ENCODE measurements at regions not wholly inside any gene's neighbourhood (a gene's known extent, or its start where the extent isn't known, plus 50 kb on each side); places are given as distances from the start of the nearest gene placed in this dataset.
A peak's percentile ranks its signal among the peaks of the same experiment; 100 is the strongest.

- H3K4me3 Mint-ChIP-seq (ENCODE audit: unreplicated experiment), result no peak overlapping the region
- no peaks in the 10 kb centered on the region for H3K27me3 Mint-ChIP-seq (ENCODE audit: low read depth)
- no peaks in the 10 kb centered on the region for H3K36me3 Mint-ChIP-seq (ENCODE audit: low read depth)
- TF ChIP-seq, protein P1, sequence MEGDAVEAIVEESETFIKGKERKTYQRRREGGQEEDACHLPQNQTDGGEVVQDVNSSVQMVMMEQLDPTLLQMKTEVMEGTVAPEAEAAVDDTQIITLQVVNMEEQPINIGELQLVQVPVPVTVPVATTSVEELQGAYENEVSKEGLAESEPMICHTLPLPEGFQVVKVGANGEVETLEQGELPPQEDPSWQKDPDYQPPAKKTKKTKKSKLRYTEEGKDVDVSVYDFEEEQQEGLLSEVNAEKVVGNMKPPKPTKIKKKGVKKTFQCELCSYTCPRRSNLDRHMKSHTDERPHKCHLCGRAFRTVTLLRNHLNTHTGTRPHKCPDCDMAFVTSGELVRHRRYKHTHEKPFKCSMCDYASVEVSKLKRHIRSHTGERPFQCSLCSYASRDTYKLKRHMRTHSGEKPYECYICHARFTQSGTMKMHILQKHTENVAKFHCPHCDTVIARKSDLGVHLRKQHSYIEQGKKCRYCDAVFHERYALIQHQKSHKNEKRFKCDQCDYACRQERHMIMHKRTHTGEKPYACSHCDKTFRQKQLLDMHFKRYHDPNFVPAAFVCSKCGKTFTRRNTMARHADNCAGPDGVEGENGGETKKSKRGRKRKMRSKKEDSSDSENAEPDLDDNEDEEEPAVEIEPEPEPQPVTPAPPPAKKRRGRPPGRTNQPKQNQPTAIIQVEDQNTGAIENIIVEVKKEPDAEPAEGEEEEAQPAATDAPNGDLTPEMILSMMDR (IDR thresholded peaks at IDR 0.05), result no peak
- H3K4me1 Mint-ChIP-seq (ENCODE audit: low read depth), result peaks cover 12% of the 10 kb centered on the region
- no peaks in the 10 kb centered on the region for H3K9me3 Mint-ChIP-seq (ENCODE audit: low read depth)
- no peak overlapping the region for H3K27ac Mint-ChIP-seq (ENCODE audit: unreplicated experiment)
- DNase-seq (ENCODE audit: low spot score), result no peak
Measured at GRCh38 chr11:38687008-38687407, 2089.0 kb upstream of the RAG2 start.

DNA sequence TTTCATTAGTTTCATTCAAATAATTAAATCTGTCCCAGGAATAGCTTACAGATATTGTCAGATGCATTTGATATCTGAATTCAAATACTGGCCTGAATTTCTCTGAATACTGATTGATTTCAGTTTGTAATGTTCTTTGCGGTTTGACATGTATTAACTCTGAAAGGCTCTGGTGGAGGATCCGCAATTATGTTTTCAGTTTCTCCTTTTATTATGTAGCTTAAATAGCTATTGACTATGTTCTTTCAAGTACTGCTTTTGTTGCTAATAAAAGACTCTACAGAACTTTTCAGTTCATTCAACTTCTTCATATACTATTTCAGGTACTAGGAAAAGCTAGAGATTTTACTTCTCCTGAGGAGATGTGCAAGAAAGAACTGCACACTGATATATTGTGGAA, 2085.4 kb upstream of the RAG2 start:
- no peak for DNase-seq (ENCODE audit: low spot score)
- Mint-ChIP-seq H3K27me3 (ENCODE audit: low read depth) (no peaks in the 10 kb centered on the region), H3K4me3 (ENCODE audit: unreplicated experiment) (no peak overlapping the region), H3K27ac (ENCODE audit: unreplicated experiment) (no peak overlapping the region), H3K9me3 (ENCODE audit: low read depth) (no peaks in the 10 kb centered on the region), H3K4me1 (ENCODE audit: low read depth) (peaks cover 20% of the 10 kb centered on the region), H3K36me3 (ENCODE audit: low read depth) (no peaks in the 10 kb centered on the region)
- TF ChIP-seq, protein P1 (IDR thresholded peaks at IDR 0.05), result no peak

GRCh38 chr11:38680746-38681145, 2082.7 kb upstream of the RAG2 start:
- H3K27me3 Mint-ChIP-seq (ENCODE audit: low read depth), result no peaks in the 10 kb centered on the region
- no peak overlapping the region for H3K4me3 Mint-ChIP-seq (ENCODE audit: unreplicated experiment)
- no peak for DNase-seq (ENCODE audit: low spot score)
- H3K9me3 Mint-ChIP-seq (ENCODE audit: low read depth), result peaks cover 3% of the 10 kb centered on the region
- H3K36me3 Mint-ChIP-seq (ENCODE audit: low read depth), result no peaks in the 10 kb centered on the region
- H3K4me1 Mint-ChIP-seq (ENCODE audit: low read depth), result peaks cover 20% of the 10 kb centered on the region
- TF ChIP-seq, protein P1 (IDR thresholded peaks at IDR 0.05), result no peak
- peak overlapping the region; percentile 65 for H3K27ac Mint-ChIP-seq (ENCODE audit: unreplicated experiment)

GRCh38 chr11:38680166-38680565, 2082.1 kb upstream of the RAG2 start:
- TF ChIP-seq, protein P1 (IDR thresholded peaks at IDR 0.05), result no peak
- Mint-ChIP-seq H3K9me3 (ENCODE audit: low read depth) (peaks cover 5% of the 10 kb centered on the region), H3K4me1 (ENCODE audit: low read depth) (peaks cover 20% of the 10 kb centered on the region), H3K27me3 (ENCODE audit: low read depth) (no peaks in the 10 kb centered on the region), H3K4me3 (ENCODE audit: unreplicated experiment) (no peak overlapping the region), H3K36me3 (ENCODE audit: low read depth) (no peaks in the 10 kb centered on the region), H3K27ac (ENCODE audit: unreplicated experiment) (peak overlapping the region; percentile 65)
- DNase-seq (ENCODE audit: low spot score), result no peak

DNA sequence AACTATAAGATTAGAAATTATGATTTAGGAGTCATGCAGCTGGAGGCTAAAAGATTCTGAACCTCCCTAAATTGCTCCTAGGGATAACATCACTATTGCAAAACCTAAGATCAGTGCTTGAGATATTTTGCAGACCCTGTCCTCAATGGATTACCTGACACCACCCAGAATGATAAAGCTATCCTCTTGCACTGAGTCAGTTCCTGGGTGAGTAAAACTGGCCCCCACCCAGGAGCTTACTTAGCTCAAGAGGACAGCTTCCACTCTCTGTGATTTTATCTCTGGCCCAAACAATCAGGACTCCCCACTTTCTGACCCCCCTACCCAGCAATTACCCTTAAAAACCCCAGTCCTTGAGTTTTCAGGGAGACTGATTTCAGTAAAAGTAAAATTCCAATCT, 2074.4 kb upstream of the RAG2 start:
- no peak for DNase-seq (ENCODE audit: low spot score)
- TF ChIP-seq, protein P1 (IDR thresholded peaks at IDR 0.05), result no peak
- no peak overlapping the region for H3K27ac Mint-ChIP-seq (ENCODE audit: unreplicated experiment)
- no peaks in the 10 kb centered on the region for H3K4me1 Mint-ChIP-seq (ENCODE audit: low read depth)
- H3K27me3 Mint-ChIP-seq (ENCODE audit: low read depth), result no peaks in the 10 kb centered on the region
- H3K36me3 Mint-ChIP-seq (ENCODE audit: low read depth), result no peaks in the 10 kb centered on the region
- no peak overlapping the region for H3K4me3 Mint-ChIP-seq (ENCODE audit: unreplicated experiment)
- peaks cover 13% of the 10 kb centered on the region for H3K9me3 Mint-ChIP-seq (ENCODE audit: low read depth)

All from chondrocyte (in vitro differentiated cells).